Right renal cortex interstitium (tissue), 3 donors: ENCODE measurements at regions not wholly inside any gene's neighbourhood (a gene's known extent, or its start where the extent isn't known, plus 50 kb on each side); places are given as distances from the start of the nearest gene placed in this dataset.
A peak's percentile ranks its signal among the peaks of the same experiment; 100 is the strongest.
"Not testable (repeated sequence)": the region's sequence is repeated elsewhere in the genome, so short reads cannot be mapped to it uniquely, and the experiment has no call there.

Experiments used
- DNase-seq, 3 donors: peaks; one replicate each; pipeline ENCODE4 v3.0.0-alpha.2; 2013; ENCODE audit warnings: low read depth in 3 of 3, low spot score in 2 of 3

GRCh38 chr3:35849496-35849895 lies 210.2 kb downstream of the ARPP21 start:
- DNase-seq = no peak

GRCh38 chr3:35849963-35850362 lies 210.6 kb downstream of the ARPP21 start:
- no peak for DNase-seq

- no peak for DNase-seq
Measured at GRCh38 chr3:35857004-35857403, 217.7 kb downstream of the ARPP21 start.

GRCh38 chr3:35862057-35862456 lies 222.7 kb downstream of the ARPP21 start:
- no peak for DNase-seq

GRCh38 chr3:35864871-35865270 lies 225.5 kb downstream of the ARPP21 start:
- DNase-seq = no peak

DNA sequence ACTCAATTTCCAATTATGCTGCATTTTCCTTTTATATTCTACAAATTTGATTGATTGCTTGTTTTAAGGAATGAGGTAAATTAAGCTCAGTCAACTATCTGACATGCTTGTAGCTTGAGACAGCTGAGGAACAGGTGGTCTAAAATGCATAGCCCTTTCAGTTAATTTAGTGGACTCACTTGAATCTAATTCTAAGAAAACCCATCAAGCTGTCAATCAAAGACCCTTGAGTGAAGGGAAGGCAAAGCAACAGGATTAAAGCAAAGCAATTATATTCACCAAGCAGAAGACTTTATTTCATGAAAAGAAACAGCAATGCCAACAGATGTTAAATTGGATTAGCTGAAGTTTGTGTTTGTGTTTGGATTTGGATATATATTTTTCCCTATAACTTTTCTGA lies 228.5 kb downstream of the ARPP21 start:
- DNase-seq = no peak

- DNase-seq = no peak
Measured at GRCh38 chr3:35871009-35871408, 231.7 kb downstream of the ARPP21 start.

DNA sequence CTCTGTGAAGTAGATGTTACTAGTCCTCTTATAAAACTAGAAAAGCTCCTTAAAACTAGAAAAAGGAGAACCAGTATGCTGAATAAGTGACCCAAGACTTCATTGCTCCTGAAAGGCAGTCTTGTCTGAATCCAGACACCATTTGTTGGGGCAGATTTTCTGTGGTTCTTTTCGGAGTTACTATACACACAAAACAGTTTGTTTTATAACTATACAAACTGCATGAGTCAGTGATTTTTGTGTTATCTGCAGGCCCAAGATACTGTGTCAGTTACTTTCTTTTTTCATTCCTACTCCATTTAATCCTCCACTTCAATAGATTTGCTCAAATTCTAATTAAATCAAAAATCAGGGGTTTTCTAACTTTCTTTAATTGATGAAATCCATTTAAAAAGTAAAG lies 244.6 kb downstream of the ARPP21 start:
- DNase-seq = no peak

GRCh38 chr3:35894735-35895134 lies 255.4 kb downstream of the ARPP21 start:
- DNase-seq = no peak

- no peak for DNase-seq
Measured at GRCh38 chr3:35899245-35899644, 259.9 kb downstream of the ARPP21 start.

DNA sequence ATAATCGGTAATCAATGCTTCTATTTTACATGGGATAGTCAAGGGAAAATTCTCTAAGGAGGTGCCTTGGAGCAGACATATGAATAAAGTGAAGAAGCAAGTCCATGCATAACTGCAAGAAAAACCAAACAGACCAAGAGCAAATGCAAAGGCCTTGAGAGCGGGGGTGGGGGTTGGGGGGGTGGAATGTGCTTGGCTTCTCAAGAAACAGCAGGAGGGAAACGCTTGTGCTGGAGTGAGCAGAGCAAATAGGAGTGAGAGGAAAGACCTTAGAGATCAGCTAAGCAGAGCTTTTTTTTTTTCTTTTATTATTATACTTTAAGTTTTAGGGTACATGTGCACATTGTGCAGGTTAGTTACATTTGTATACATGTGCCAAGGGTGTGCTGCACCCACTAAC lies 260.8 kb downstream of the ARPP21 start:
- no peak for DNase-seq

DNA sequence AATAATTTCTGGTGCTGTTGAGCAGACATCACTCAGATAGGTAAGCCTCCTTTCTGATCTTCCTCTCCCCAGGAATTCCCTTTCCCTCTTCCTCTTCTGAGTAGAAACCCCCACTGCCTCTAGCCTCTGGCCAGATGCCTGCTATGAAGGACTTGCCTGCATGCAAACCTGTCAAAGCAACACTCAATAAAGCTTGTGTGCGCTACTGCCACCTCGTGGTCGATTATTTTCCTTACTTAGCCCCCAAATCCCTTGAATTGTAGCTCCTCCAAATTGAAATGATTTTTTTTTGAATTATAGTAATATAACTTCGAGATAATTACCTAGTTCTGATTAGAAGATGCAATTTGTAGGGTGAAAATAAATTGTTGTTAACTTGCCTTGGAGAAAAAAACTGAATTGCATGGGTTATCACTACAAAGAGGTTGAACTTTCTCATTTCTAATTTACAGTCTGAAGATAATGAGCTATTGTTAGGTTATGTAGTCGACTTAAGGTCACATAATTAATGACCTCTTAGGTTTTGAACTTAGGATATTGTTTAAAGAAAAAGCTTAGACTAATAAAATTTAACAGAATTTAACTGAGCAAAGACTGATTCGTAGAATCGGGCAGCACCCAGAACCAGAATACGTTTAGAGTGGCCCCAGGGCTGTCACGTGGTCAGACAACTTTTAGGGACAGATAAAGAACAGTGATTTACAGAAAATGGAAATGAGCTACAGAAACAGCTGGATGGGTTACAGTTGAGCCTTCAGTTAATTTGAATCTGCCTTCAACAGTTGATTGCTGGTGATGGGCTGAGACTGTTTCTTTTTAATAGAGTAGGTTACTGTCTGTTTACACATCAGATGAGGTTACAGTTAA lies 269.3 kb downstream of the ARPP21 start:
- DNase-seq = peak; percentile 36 to 47 (median 41)

DNA sequence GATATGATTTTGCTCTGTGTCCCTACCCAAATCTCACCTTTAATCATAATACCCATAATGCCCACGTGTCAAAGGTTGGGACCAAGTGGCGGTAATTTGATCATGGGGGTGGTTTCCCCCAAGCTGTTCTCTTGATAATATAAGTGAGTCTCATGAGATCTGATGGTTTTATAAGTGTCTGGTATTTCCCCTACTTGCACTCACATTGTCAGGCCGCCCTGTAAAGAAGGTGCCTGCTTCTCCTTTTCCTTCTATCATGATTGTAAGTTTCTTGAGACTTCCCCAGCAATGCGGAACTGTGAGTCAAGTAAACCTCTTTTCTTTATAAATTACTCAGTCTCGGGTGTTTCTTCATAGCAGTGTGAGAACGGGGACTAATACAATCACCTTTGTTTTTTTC lies 279.8 kb downstream of the ARPP21 start:
- no peak for DNase-seq

DNA sequence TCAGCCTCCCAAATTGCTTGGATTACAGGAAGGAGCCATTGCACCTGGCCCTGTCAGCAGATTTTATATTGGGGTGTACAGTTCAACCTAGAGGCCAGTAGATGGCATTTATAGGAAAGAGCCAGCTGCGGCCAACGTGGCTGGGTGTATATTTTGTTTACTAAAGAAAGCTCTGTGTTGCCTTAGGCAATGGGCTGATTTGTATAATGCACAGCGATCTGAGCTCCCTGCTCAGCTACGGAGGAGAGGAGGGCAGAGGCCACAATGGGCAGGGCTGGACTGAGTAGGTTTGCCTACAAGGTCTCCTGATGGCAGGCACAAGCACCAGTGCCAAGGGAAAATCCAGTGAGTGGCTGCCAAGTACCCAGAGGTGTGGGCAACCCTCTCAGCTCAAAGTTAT lies 282.4 kb downstream of the ARPP21 start:
- no peak for DNase-seq

DNA sequence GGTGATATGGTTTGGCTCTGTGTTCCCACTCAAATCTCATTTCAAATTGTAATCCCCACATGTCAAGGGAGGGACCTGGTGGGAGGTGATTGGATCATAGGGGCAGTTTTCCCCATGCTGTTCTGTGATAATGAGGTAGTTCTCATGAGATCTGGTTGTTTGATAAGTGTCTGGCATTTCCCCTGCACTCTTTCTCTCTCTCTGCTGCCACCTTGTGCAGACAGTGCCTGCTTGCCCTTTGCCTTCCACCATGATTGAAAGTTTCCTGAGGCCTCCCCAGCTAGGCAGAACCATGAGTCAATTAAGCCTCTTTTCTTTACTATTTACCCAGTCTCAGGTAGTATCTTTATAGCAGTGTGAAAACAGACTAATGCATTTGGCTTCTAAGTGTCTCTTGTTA lies 284.7 kb downstream of the ARPP21 start:
- not testable (repeated sequence) for DNase-seq

- no peak for DNase-seq
Measured at GRCh38 chr3:35927441-35927840, 288.1 kb downstream of the ARPP21 start.

DNA sequence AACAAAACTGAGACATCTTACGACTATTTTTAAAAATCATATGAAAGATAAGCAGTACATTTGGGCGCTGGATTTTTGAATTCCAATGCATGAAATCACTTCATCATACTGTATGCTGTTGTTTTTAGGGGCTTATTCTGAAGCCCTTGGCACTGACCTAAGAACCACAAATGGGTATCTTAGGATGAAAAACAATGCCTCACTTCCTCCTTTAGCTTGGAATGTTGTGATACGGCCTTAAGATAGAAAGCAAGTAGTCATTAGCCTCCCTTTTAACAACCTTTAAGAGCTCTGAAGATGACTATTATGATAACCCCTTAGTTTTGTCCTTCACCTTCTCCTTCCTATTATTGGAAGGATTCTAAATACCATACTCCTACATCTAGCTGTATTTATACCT lies 289.8 kb downstream of the ARPP21 start:
- no peak for DNase-seq

DNA sequence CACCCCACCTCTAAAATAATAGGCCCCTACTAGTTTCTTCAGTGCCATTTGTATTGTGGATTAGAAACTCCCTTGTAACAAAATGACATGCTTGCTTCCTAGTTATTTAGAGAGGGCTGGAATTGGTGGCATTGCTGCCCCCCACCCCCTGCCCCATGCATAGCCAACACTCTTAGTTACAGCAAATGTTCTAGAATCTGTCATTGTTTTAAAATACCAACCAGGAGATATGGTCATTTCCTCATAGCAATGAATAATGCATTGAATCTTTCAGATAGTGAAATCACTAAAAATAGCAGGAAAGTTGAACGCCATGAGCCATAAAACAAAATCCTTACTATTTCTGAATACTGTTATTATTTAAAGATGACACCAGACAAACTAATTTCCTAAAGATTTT lies 292.5 kb downstream of the ARPP21 start:
- DNase-seq = no peak

- DNase-seq = no peak
Measured at GRCh38 chr3:35932995-35933394, 293.7 kb downstream of the ARPP21 start.

DNA sequence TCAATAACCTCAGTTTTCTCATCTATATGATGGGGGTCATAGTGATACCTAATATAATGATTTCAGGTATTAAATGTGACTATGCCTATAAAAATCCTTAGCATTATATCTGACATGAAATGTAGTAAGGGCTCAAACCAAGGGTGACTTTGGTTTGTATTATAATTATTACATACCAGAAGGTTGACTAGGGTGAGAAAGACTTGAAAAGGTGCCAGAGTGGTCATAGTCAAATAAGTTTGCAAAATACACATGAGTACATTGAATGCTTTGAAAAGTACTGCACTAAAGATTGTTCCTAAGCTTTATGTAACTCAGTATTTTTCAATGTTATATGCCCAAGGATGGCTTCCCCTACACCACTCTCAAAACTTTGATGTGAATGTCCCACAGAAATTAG lies 297.2 kb downstream of the ARPP21 start:
- DNase-seq = no peak

- DNase-seq = no peak
Measured at GRCh38 chr3:35944926-35945710, 305.8 kb downstream of the ARPP21 start.
